ENCODE measurements at regions not wholly inside any gene's neighbourhood (a gene's known extent, or its start where the extent isn't known, plus 50 kb on each side); places are given as distances from the start of the nearest gene placed in this dataset.

- DNase-seq (ENCODE audit: low spot score): no peak
- intact Hi-C loops (cut with DNase I): no loop called here
- H3K4me1 ChIP-seq (replicated peaks): no peaks in the 10 kb centered on the region
- no peak overlapping the region for H3K4me3 ChIP-seq
- 91% methylated on average over 3 of the region's 3 CpGs for WGBS
- no peaks in the 10 kb centered on the region for H3K36me3 ChIP-seq
- no peak overlapping the region for H3K27ac ChIP-seq
- no peaks in the 10 kb centered on the region for H3K9me3 ChIP-seq
- H3K27me3 ChIP-seq (replicated peaks; ENCODE audit: insufficient read depth): no peaks in the 10 kb centered on the region
- TF ChIP-seq POLR2A (IDR thresholded peaks at IDR 0.05): no peak
- no peak for TF ChIP-seq POLR2AphosphoS5 (IDR thresholded peaks at IDR 0.05)
- no peak for TF ChIP-seq CTCF (IDR thresholded peaks at IDR 0.05)
Measured at GRCh38 chr6:74549746-74550145, 656.1 kb downstream of the COL12A1 start.

GRCh38 chr6:74534465-74535211, 671.2 kb downstream of the COL12A1 start:
- Histone ChIP-seq H3K36me3 (no peaks in the 10 kb centered on the region), H3K9me3 (no peaks in the 10 kb centered on the region), H3K4me1 (replicated peaks) (no peaks in the 10 kb centered on the region), H3K27ac (no peak overlapping the region), H3K4me3 (no peak overlapping the region), H3K27me3 (replicated peaks; ENCODE audit: insufficient read depth) (no peaks in the 10 kb centered on the region)
- TF ChIP-seq POLR2AphosphoS5 (IDR thresholded peaks at IDR 0.05) (no peak), CTCF (IDR thresholded peaks at IDR 0.05) (no peak), POLR2A (IDR thresholded peaks at IDR 0.05) (no peak)
- 63% methylated on average over 2 of the region's 2 CpGs for WGBS
- intact Hi-C loops (cut with DNase I): no loop called here
- no peak for DNase-seq (ENCODE audit: low spot score)

- Histone ChIP-seq H3K4me1 (replicated peaks) (no peaks in the 10 kb centered on the region), H3K27ac (no peak overlapping the region), H3K4me3 (no peak overlapping the region), H3K9me3 (no peaks in the 10 kb centered on the region), H3K27me3 (replicated peaks; ENCODE audit: insufficient read depth) (no peaks in the 10 kb centered on the region), H3K36me3 (no peaks in the 10 kb centered on the region)
- intact Hi-C loops (cut with DNase I): no loop called here
- TF ChIP-seq POLR2AphosphoS5 (IDR thresholded peaks at IDR 0.05) (no peak), POLR2A (IDR thresholded peaks at IDR 0.05) (no peak), CTCF (IDR thresholded peaks at IDR 0.05) (no peak)
- no peak for DNase-seq (ENCODE audit: low spot score)
- 21% methylated on average over 1 of the region's 1 CpG for WGBS
Measured at GRCh38 chr6:74519163-74519562, 686.7 kb downstream of the COL12A1 start.

- Histone ChIP-seq H3K4me1 (replicated peaks) (no peaks in the 10 kb centered on the region), H3K4me3 (no peak overlapping the region), H3K27me3 (replicated peaks; ENCODE audit: insufficient read depth) (no peaks in the 10 kb centered on the region), H3K36me3 (no peaks in the 10 kb centered on the region), H3K27ac (no peak overlapping the region), H3K9me3 (no peaks in the 10 kb centered on the region)
- intact Hi-C loops (cut with DNase I): no loop called here
- TF ChIP-seq POLR2AphosphoS5 (IDR thresholded peaks at IDR 0.05): no peak
- no peak for TF ChIP-seq CTCF (IDR thresholded peaks at IDR 0.05)
- TF ChIP-seq POLR2A (IDR thresholded peaks at IDR 0.05): no peak
- 82% methylated on average over 1 of the region's 1 CpG for WGBS
- DNase-seq (ENCODE audit: low spot score): no peak
Measured at GRCh38 chr6:74518035-74518434, 687.8 kb downstream of the COL12A1 start.

GRCh38 chr6:74510878-74511277, 695.0 kb downstream of the COL12A1 start:
- intact Hi-C loops (cut with DNase I): no loop called here
- 93% methylated on average over 3 of the region's 3 CpGs for WGBS

More at GRCh38 chr6:74510878-74511277, 695.0 kb downstream of the COL12A1 start:
- Histone ChIP-seq H3K4me3 (no peak overlapping the region), H3K4me1 (replicated peaks) (no peaks in the 10 kb centered on the region), H3K27ac (no peak overlapping the region), H3K36me3 (no peaks in the 10 kb centered on the region), H3K27me3 (replicated peaks; ENCODE audit: insufficient read depth) (no peaks in the 10 kb centered on the region), H3K9me3 (no peaks in the 10 kb centered on the region)
- DNase-seq (ENCODE audit: low spot score): no peak
- no peak for TF ChIP-seq CTCF (IDR thresholded peaks at IDR 0.05)
- no peak for TF ChIP-seq POLR2A (IDR thresholded peaks at IDR 0.05)
- no peak for TF ChIP-seq POLR2AphosphoS5 (IDR thresholded peaks at IDR 0.05)
